ENCODE measurements at regions not wholly inside any gene's neighbourhood (a gene's known extent, or its start where the extent isn't known, plus 50 kb on each side); places are given as distances from the start of the nearest gene placed in this dataset.

DNA sequence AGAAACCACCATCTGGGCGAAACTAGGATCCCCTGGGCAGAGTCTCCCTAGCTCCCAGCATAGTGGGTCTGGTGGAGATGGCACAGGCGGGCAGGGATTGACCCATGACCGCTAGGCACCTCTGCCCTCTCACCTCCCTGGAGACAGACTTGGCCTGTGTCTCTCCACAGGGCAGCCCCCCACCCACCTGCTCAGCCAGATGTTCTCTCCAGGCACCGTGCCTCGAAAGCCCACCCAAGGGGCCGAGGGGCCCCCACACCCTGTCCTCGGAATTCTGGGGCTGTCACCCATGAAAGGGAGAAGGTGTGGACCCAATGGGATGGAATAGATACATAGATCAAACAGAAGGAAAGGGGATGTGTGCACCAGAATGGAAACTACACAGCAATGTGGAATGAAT lies 229.1 kb upstream of the RTL1 start:
- ChIA-PET POLR2A (no interaction called here), CTCF (no interaction called here)
- intact Hi-C loops (cut with DNase I, micrococcal nuclease), result no loop called here
- Histone ChIP-seq H3K9me3 (ENCODE audit: control insufficient read depth in 1 of 2, insufficient read depth in 1 of 2, low read length in 2 of 2) (peaks cover 0 to 31% of the 10 kb centered on the region in 2 experiments), H3K4me1 (ENCODE audit: insufficient read depth, low read length) (no peaks in the 10 kb centered on the region), H3K27me3 (ENCODE audit: control insufficient read depth in 1 of 2, insufficient read depth in 2 of 2, low read length in 2 of 2) (peaks cover 0 to 11% of the 10 kb centered on the region in 2 experiments), H3K27ac (ENCODE audit: low read depth in 1 of 2, low read length in 2 of 2) (no peak overlapping the region), H3K36me3 (ENCODE audit: insufficient read depth, low read length) (no peaks in the 10 kb centered on the region), H3K4me3 (ENCODE audit: low read length) (no peak overlapping the region)
- H3K36me3 Mint-ChIP-seq (ENCODE audit: low read depth), result no peaks in the 10 kb centered on the region
- peaks cover 51% of the 10 kb centered on the region for H3K27me3 Mint-ChIP-seq
- no peak for TF ChIP-seq CTCF (IDR thresholded peaks at IDR 0.05)
- no peaks in the 10 kb centered on the region for H3K4me1 Mint-ChIP-seq (ENCODE audit: low read depth)
- H3K4me3 Mint-ChIP-seq, result no peak overlapping the region
- ATAC-seq (ENCODE audit: poor library complexity) (no peak), DNase-seq (no peak)
- H3K27ac Mint-ChIP-seq, result no peak overlapping the region
- peaks cover 3% of the 10 kb centered on the region for H3K9me3 Mint-ChIP-seq

DNA sequence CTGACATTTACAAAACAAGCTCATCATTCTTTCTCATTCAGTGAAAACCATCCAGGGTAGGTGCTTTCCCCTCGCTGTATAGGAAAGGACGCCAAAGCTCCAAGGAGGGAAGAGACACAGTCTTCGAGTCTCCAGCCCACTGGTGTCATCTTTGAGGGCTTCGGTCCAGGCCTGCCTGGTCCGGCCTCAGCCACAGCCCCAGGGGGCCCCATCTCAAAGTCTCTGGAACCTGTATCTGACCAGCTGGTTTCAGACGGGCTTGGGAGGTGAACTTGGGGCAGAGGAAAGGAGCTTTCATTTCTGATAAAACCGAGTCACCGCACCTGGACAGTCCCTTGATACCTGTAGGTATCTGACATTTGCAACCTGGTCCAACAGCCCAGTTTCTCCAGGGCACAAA lies 229.5 kb upstream of the RTL1 start:
- Histone ChIP-seq H3K4me3 (ENCODE audit: low read length) (no peak overlapping the region), H3K9me3 (ENCODE audit: control insufficient read depth in 1 of 2, insufficient read depth in 1 of 2, low read length in 2 of 2) (peaks cover 0 to 31% of the 10 kb centered on the region in 2 experiments), H3K36me3 (ENCODE audit: insufficient read depth, low read length) (no peaks in the 10 kb centered on the region), H3K4me1 (ENCODE audit: insufficient read depth, low read length) (no peaks in the 10 kb centered on the region), H3K27me3 (ENCODE audit: control insufficient read depth in 1 of 2, insufficient read depth in 2 of 2, low read length in 2 of 2) (peaks cover 0 to 11% of the 10 kb centered on the region in 2 experiments), H3K27ac (ENCODE audit: low read depth in 1 of 2, low read length in 2 of 2) (no peak overlapping the region)
- ATAC-seq (ENCODE audit: poor library complexity) (no peak), DNase-seq (no peak)
- peaks cover 46% of the 10 kb centered on the region for H3K27me3 Mint-ChIP-seq
- no peaks in the 10 kb centered on the region for H3K36me3 Mint-ChIP-seq (ENCODE audit: low read depth)
- intact Hi-C loops (cut with DNase I, micrococcal nuclease), result no loop called here
- TF ChIP-seq CTCF (IDR thresholded peaks at IDR 0.05), result no peak
- CTCF ChIA-PET, result no interaction called here
- H3K4me1 Mint-ChIP-seq (ENCODE audit: low read depth), result no peaks in the 10 kb centered on the region
- H3K4me3 Mint-ChIP-seq, result no peak overlapping the region
- H3K27ac Mint-ChIP-seq, result no peak overlapping the region
- POLR2A ChIA-PET, result no interaction called here
- H3K9me3 Mint-ChIP-seq, result no peaks in the 10 kb centered on the region

DNA sequence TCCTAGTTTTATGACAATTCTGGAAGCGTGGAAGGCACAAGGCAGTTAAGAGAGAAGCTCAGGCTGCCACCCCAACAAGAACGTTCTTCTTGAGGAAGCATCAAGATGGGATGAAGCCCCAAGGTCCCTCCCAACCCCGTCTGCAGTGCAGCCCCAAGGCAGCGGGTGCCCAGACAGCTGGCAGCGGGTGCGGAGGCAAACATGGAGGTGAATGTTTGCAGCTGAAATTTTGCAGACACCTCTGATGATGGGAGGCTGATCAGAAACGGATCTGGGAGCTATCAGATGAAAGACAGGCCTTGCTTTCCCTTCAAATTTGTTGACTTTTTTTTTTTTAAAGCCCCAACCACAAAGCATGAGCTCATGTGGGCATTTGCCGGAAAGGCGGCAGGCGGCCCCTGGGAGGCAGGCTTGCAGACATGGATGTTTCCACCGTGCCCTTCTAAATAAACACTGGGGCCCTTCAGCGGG lies 230.7 kb upstream of the RTL1 start:
- H3K4me1 Mint-ChIP-seq (ENCODE audit: low read depth), result no peaks in the 10 kb centered on the region
- ATAC-seq (ENCODE audit: poor library complexity) (no peak), DNase-seq (no peak)
- H3K9me3 Mint-ChIP-seq, result no peaks in the 10 kb centered on the region
- H3K4me1 ChIP-seq (ENCODE audit: insufficient read depth, low read length), result no peaks in the 10 kb centered on the region
- ChIA-PET POLR2A (no interaction called here), CTCF (no interaction called here)
- H3K4me3 ChIP-seq (ENCODE audit: low read length), result no peak overlapping the region
- H3K4me3 Mint-ChIP-seq, result no peak overlapping the region
- intact Hi-C loops (cut with DNase I, micrococcal nuclease), result no loop called here
- H3K27me3 Mint-ChIP-seq, result peaks cover 35% of the 10 kb centered on the region
- H3K27me3 ChIP-seq (ENCODE audit: control insufficient read depth in 1 of 2, insufficient read depth in 2 of 2, low read length in 2 of 2), result peaks cover 0 to 8% of the 10 kb centered on the region in 2 experiments
- no peak overlapping the region for H3K27ac Mint-ChIP-seq
- TF ChIP-seq CTCF (IDR thresholded peaks at IDR 0.05), result no peak
- peaks cover 0 to 23% of the 10 kb centered on the region in 2 experiments for H3K9me3 ChIP-seq (ENCODE audit: control insufficient read depth in 1 of 2, insufficient read depth in 1 of 2, low read length in 2 of 2)
- no peak overlapping the region for H3K27ac ChIP-seq (ENCODE audit: low read depth in 1 of 2, low read length in 2 of 2)
- no peaks in the 10 kb centered on the region for H3K36me3 Mint-ChIP-seq (ENCODE audit: low read depth)
- H3K36me3 ChIP-seq (ENCODE audit: insufficient read depth, low read length), result no peaks in the 10 kb centered on the region

All from CD4-positive, alpha-beta T cell (primary cell).